ENCODE measurements at regions not wholly inside any gene's neighbourhood (a gene's known extent, or its start where the extent isn't known, plus 50 kb on each side); places are given as distances from the start of the nearest gene placed in this dataset.

- WGBS, 2 donors = 81 to 92% methylated on average over 4 of the region's 4 CpGs
- ATAC-seq (ENCODE audit: low FRiP score in 2 of 2) = no peak
- H3K4me1 ChIP-seq = no peaks in the 10 kb centered on the region
These were observed 1121.8 kb downstream of the ROBO2 start for GRCh38 chr3:78161736-78162135.

GRCh38 chr3:78163379-78163778 is 1123.5 kb downstream of the ROBO2 start:
- no peaks in the 10 kb centered on the region for H3K27me3 ChIP-seq
- H3K27ac ChIP-seq = no peak overlapping the region
- H3K9me3 ChIP-seq = no peaks in the 10 kb centered on the region
- H3K4me3 ChIP-seq = no peak overlapping the region
- DNase-seq (no peak), ATAC-seq (ENCODE audit: low FRiP score in 2 of 2) (no peak)
- H3K36me3 ChIP-seq = no peaks in the 10 kb centered on the region
- TF ChIP-seq CTCF (IDR thresholded peaks at IDR 0.05) = no peak
- TF ChIP-seq EP300 (IDR thresholded peaks at IDR 0.05) = no peak
- TF ChIP-seq POLR2A (IDR thresholded peaks at IDR 0.05) = no peak
- TF ChIP-seq POLR2AphosphoS5 (IDR thresholded peaks at IDR 0.05) = no peak
- H3K4me1 ChIP-seq = no peaks in the 10 kb centered on the region

More at GRCh38 chr3:78161736-78162135, 1121.8 kb downstream of the ROBO2 start:
- no peaks in the 10 kb centered on the region for H3K36me3 ChIP-seq
- H3K27ac ChIP-seq = no peak overlapping the region
- DNase-seq = no peak
- no peaks in the 10 kb centered on the region for H3K9me3 ChIP-seq
- H3K27me3 ChIP-seq = no peaks in the 10 kb centered on the region
- TF ChIP-seq CTCF (IDR thresholded peaks at IDR 0.05) (no peak), EP300 (IDR thresholded peaks at IDR 0.05) (no peak), POLR2A (IDR thresholded peaks at IDR 0.05) (no peak), POLR2AphosphoS5 (IDR thresholded peaks at IDR 0.05) (no peak)
- H3K4me3 ChIP-seq = no peak overlapping the region

- no peaks in the 10 kb centered on the region for H3K9me3 ChIP-seq
- TF ChIP-seq EP300 (IDR thresholded peaks at IDR 0.05) = no peak
- TF ChIP-seq POLR2AphosphoS5 (IDR thresholded peaks at IDR 0.05) = no peak
- no peak for TF ChIP-seq POLR2A (IDR thresholded peaks at IDR 0.05)
- no peak for TF ChIP-seq CTCF (IDR thresholded peaks at IDR 0.05)
- H3K27ac ChIP-seq = no peak overlapping the region
- no peaks in the 10 kb centered on the region for H3K4me1 ChIP-seq
- ATAC-seq (ENCODE audit: low FRiP score in 2 of 2) (no peak), DNase-seq (no peak)
- no peaks in the 10 kb centered on the region for H3K36me3 ChIP-seq
- no peaks in the 10 kb centered on the region for H3K27me3 ChIP-seq
- no peak overlapping the region for H3K4me3 ChIP-seq
These were observed 1126.0 kb downstream of the ROBO2 start for GRCh38 chr3:78165876-78166275.

GRCh38 chr3:78174821-78175220 is 1134.9 kb downstream of the ROBO2 start:
- Histone ChIP-seq H3K27ac (no peak overlapping the region), H3K36me3 (no peaks in the 10 kb centered on the region), H3K27me3 (no peaks in the 10 kb centered on the region), H3K9me3 (no peaks in the 10 kb centered on the region), H3K4me3 (no peak overlapping the region), H3K4me1 (no peaks in the 10 kb centered on the region)
- TF ChIP-seq POLR2AphosphoS5 (IDR thresholded peaks at IDR 0.05) (no peak), EP300 (IDR thresholded peaks at IDR 0.05) (no peak), POLR2A (IDR thresholded peaks at IDR 0.05) (no peak), CTCF (IDR thresholded peaks at IDR 0.05) (no peak)
- DNase-seq (no peak), ATAC-seq (ENCODE audit: low FRiP score in 2 of 2) (no peak)
- WGBS, 2 donors = 40 to 41% methylated on average over 1 of the region's 1 CpG

GRCh38 chr3:78176869-78177268 is 1137.0 kb downstream of the ROBO2 start:
- Histone ChIP-seq H3K9me3 (no peaks in the 10 kb centered on the region), H3K27ac (no peak overlapping the region), H3K36me3 (no peaks in the 10 kb centered on the region), H3K4me1 (no peaks in the 10 kb centered on the region), H3K27me3 (no peaks in the 10 kb centered on the region), H3K4me3 (no peak overlapping the region)
- whole genome bisulfite sequencing, 2 donors = 71 to 77% methylated on average over 4 of the region's 4 CpGs
- no peak for DNase-seq
- no peak for TF ChIP-seq POLR2A (IDR thresholded peaks at IDR 0.05)
- no peak for TF ChIP-seq POLR2AphosphoS5 (IDR thresholded peaks at IDR 0.05)
- no peak for TF ChIP-seq EP300 (IDR thresholded peaks at IDR 0.05)
- no peak for TF ChIP-seq CTCF (IDR thresholded peaks at IDR 0.05)
- ATAC-seq (ENCODE audit: low FRiP score in 2 of 2) = no peak

Measured in upper lobe of left lung (tissue), 6 donors.